ENCODE measurements at regions not wholly inside any gene's neighbourhood (a gene's known extent, or its start where the extent isn't known, plus 50 kb on each side); places are given as distances from the start of the nearest gene placed in this dataset.

DNA sequence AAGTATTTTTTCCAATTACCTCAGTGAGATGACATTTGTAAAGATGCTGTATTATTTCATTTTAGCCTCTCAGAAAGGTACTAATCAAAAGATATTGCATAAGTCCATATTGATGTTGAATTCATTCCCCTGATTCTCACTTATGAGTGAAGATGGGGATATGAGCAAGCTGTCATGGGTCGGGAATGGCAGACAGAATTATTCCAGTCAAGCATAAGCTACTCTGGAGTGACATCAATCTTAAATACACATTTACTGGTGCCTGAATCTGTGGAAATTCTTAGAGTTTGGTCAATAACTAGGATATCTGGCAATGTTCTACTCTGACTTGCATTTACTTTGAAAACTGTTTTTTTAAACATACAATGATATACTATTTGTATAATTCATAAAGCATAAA lies 283.8 kb upstream of the PCDH7 start:
- Histone ChIP-seq H3K4me3 (ENCODE audit: low read depth, low read length) (no peak overlapping the region), H3K27ac (no peak overlapping the region), H3K9me3 (ENCODE audit: severe bottlenecking) (no peaks in the 10 kb centered on the region), H3K27me3 (ENCODE audit: insufficient read depth, low read depth, severe bottlenecking) (no peaks in the 10 kb centered on the region), H3K36me3 (no peaks in the 10 kb centered on the region)
- no peak for DNase-seq
- TF ChIP-seq, protein P1, sequence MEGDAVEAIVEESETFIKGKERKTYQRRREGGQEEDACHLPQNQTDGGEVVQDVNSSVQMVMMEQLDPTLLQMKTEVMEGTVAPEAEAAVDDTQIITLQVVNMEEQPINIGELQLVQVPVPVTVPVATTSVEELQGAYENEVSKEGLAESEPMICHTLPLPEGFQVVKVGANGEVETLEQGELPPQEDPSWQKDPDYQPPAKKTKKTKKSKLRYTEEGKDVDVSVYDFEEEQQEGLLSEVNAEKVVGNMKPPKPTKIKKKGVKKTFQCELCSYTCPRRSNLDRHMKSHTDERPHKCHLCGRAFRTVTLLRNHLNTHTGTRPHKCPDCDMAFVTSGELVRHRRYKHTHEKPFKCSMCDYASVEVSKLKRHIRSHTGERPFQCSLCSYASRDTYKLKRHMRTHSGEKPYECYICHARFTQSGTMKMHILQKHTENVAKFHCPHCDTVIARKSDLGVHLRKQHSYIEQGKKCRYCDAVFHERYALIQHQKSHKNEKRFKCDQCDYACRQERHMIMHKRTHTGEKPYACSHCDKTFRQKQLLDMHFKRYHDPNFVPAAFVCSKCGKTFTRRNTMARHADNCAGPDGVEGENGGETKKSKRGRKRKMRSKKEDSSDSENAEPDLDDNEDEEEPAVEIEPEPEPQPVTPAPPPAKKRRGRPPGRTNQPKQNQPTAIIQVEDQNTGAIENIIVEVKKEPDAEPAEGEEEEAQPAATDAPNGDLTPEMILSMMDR (IDR thresholded peaks at IDR 0.05; ENCODE audit: low read depth, low read length) = no peak

DNA sequence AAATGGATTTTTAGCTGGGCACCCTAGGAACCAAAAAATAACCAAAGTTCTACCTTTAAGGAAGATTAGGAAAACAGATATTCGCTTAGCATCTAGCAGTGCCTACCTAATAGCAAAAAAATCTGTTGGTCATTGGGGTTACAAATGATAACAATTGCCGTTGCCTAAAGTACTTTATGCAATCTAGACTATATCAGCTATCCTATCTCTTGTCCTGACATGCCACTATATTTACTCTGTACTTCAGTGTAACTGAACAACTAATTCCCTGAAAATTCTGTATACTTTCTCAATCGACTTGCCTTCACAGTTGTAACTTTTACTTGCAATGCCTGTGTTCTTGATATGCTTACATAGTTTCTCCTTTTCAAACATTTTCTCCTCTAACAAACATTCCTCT lies 282.9 kb upstream of the PCDH7 start:
- no peaks in the 10 kb centered on the region for H3K36me3 ChIP-seq
- no peak overlapping the region for H3K27ac ChIP-seq
- no peaks in the 10 kb centered on the region for H3K9me3 ChIP-seq (ENCODE audit: severe bottlenecking)
- no peaks in the 10 kb centered on the region for H3K27me3 ChIP-seq (ENCODE audit: insufficient read depth, low read depth, severe bottlenecking)
- TF ChIP-seq, protein P1 (IDR thresholded peaks at IDR 0.05; ENCODE audit: low read depth, low read length) = no peak
- H3K4me3 ChIP-seq (ENCODE audit: low read depth, low read length) = no peak overlapping the region
- no peak for DNase-seq

DNA sequence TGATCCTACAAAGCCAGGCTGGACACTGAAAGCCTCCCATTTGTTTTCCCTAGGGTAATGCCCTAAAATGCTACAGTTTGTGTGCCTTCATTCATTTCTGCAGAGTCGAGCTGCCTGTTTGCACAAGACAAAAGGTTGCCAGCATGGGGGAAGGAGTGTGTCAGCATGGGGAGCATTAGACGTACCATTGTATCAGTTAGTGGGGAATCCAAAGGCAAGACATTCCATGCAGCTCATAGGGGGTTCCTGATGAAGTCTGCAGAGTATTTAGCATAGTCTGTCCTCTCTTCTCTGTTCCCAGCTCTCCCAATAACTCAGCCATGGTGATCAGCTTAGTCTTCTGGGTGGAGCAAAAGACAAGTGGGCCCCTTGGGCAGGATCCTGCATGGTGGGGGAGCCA lies 276.9 kb upstream of the PCDH7 start:
- H3K36me3 ChIP-seq = no peaks in the 10 kb centered on the region
- H3K27ac ChIP-seq = no peak overlapping the region
- H3K9me3 ChIP-seq (ENCODE audit: severe bottlenecking) = no peaks in the 10 kb centered on the region
- H3K27me3 ChIP-seq (ENCODE audit: insufficient read depth, low read depth, severe bottlenecking) = no peaks in the 10 kb centered on the region
- H3K4me3 ChIP-seq (ENCODE audit: low read depth, low read length) = no peak overlapping the region
- TF ChIP-seq, protein P1 (IDR thresholded peaks at IDR 0.05; ENCODE audit: low read depth, low read length) = no peak
- DNase-seq = no peak

DNA sequence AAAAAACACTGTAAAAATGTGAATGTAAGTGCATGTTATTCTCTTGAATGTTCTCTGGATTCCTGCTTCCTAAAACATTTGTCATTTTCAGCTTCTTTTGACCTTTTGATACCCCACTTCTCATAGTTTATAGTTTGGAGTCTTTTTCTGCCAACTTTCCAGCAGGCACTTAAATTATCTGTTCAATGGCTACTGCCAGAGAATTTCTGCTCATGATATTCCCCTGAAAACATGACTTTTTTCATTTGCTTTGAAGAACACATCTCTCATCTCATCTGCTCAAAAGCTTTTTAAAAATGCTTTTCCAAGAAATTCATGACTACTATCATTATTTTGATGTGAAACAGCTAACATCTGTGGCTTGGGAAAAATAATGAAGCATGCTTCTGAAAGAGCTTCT lies 269.7 kb upstream of the PCDH7 start:
- no peak overlapping the region for H3K4me3 ChIP-seq (ENCODE audit: low read depth, low read length)
- no peaks in the 10 kb centered on the region for H3K9me3 ChIP-seq (ENCODE audit: severe bottlenecking)
- no peaks in the 10 kb centered on the region for H3K36me3 ChIP-seq
- H3K27ac ChIP-seq = no peak overlapping the region
- no peak for DNase-seq
- TF ChIP-seq, protein P1 (IDR thresholded peaks at IDR 0.05; ENCODE audit: low read depth, low read length) = no peak
- H3K27me3 ChIP-seq (ENCODE audit: insufficient read depth, low read depth, severe bottlenecking) = no peaks in the 10 kb centered on the region

DNA sequence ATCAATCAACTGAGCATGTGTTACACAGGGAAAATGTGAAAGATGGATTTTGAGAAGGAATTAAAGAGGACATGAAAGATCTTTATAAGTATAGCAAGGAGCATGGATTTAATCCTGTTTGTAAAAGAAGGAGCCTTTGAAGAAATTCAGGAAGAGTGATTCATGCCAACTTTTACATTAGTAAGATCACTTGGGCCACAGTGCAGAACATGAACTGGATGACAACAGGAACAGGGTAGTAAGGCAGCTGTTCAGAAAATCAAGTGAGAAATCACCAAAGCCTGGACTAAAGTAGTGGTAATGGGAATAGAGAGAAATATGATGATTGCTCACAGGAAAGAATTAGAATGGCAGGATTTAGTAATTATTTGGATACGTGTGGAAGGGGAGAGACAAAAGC lies 265.7 kb upstream of the PCDH7 start:
- TF ChIP-seq, protein P1 (IDR thresholded peaks at IDR 0.05; ENCODE audit: low read depth, low read length) = no peak
- Histone ChIP-seq H3K4me3 (ENCODE audit: low read depth, low read length) (no peak overlapping the region), H3K9me3 (ENCODE audit: severe bottlenecking) (no peaks in the 10 kb centered on the region), H3K27me3 (ENCODE audit: insufficient read depth, low read depth, severe bottlenecking) (no peaks in the 10 kb centered on the region), H3K36me3 (no peaks in the 10 kb centered on the region), H3K27ac (no peak overlapping the region)
- no peak for DNase-seq

DNA sequence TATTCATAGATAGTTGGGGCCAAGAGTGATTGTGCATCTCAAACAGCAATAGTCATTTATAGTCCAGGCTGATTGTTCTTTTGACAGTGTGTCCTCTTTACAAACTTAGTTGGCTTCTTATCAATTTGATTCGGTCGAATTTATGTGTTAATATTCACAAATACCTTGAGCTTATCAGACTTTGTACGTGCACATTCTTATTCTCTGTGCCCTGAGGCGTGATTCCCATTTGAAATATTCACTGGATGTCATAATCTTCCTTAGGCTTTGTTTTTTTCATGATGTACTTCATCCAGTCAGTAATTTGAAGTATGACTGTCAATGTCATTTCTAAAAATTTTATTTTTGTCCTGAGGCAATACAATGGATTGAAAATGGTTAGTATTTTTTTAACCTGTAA lies 263.5 kb upstream of the PCDH7 start:
- Histone ChIP-seq H3K27me3 (ENCODE audit: insufficient read depth, low read depth, severe bottlenecking) (no peaks in the 10 kb centered on the region), H3K36me3 (no peaks in the 10 kb centered on the region), H3K9me3 (ENCODE audit: severe bottlenecking) (no peaks in the 10 kb centered on the region), H3K4me3 (ENCODE audit: low read depth, low read length) (no peak overlapping the region), H3K27ac (no peak overlapping the region)
- TF ChIP-seq, protein P1 (IDR thresholded peaks at IDR 0.05; ENCODE audit: low read depth, low read length) = no peak
- no peak for DNase-seq

Data from WERI-Rb-1 (cell line).